HG02588 (cell line): ENCODE measurements at regions not wholly inside any gene's neighbourhood (a gene's known extent, or its start where the extent isn't known, plus 50 kb on each side); places are given as distances from the start of the nearest gene placed in this dataset.
A peak's percentile ranks its signal among the peaks of the same experiment; 100 is the strongest.
"Not testable (repeated sequence)": the region's sequence is repeated elsewhere in the genome, so short reads cannot be mapped to it uniquely, and the experiment has no call there.

Experiments used
- ATAC-seq: cut with Tn5 transposase; IDR thresholded peaks from one replicate; pipeline ENCODE4 v1.9.1; 2021; ENCODE audit warnings: mild to moderate bottlenecking, moderate library complexity; ENCODE audit not compliant: unreplicated experiment

GRCh38 chr3:34046154-34046553 lies 247.7 kb downstream of the PDCD6IP start:
- ATAC-seq: no peak

GRCh38 chr3:34053626-34054025 lies 255.2 kb downstream of the PDCD6IP start:
- no peak for ATAC-seq

- ATAC-seq: peak; percentile 7
Measured at GRCh38 chr3:34056181-34056910, 257.9 kb downstream of the PDCD6IP start.

GRCh38 chr3:34056951-34057390 lies 258.5 kb downstream of the PDCD6IP start:
- peak; percentile 93 for ATAC-seq

DNA sequence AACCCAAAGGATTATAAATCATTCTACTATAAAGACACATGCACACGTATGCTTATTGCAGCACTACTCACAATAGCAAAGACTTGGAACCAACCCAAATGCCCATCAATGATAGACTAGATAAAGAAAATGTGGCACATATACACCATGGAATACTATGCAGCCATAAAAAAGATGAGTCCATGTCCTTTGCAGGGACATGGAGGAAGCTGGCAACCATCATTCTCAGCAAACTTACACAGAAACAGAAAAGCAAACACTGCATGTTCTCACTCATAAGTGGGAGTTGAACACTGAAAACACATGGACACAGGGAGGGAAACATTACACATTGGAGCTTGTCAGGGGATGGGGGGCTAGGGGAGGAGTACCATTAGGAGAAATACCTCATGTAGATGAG lies 262.6 kb downstream of the PDCD6IP start:
- ATAC-seq: not testable (repeated sequence)

DNA sequence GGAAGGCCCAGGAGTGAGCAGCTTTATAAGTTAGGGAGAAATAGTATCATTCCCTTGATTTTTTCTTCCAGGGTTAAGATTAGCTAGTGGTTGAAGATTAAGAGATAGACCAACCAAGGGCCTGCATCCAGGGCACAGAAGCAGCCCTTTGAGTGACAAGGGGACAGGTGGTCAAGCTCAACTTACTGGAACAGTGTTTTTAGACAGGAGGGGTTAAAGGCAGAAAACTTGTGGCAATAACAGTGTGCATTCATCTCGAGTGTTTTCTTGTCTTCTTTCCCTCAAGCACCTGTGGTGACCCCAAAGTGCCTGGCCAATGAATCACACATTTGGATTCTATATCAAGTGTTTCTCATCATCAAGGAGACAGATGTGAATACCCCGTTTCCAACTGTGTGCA lies 267.5 kb downstream of the PDCD6IP start:
- ATAC-seq: no peak

DNA sequence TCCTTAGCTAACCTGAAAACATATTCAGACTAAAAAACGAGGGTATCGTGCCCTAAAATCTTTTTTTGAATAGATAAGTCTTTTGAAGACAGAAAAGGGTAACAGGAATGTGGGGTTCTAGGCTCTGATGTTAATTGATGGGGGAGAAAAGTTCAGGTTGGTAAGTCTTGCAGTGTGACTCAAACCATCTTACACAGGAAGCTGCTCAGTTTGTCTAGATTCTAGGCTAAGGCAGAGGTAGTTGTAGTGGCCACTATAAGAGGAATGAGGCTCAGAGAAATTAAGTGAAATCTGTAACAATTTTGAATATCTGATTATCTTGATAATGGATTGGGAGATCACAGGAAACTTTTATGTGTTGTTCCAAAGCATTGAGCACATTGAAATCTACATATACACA lies 267.9 kb downstream of the PDCD6IP start:
- ATAC-seq: no peak

- ATAC-seq: no peak
Measured at GRCh38 chr3:34066999-34067398, 268.6 kb downstream of the PDCD6IP start.

GRCh38 chr3:34067536-34068051 lies 269.2 kb downstream of the PDCD6IP start:
- no peak for ATAC-seq

- ATAC-seq: no peak
Measured at GRCh38 chr3:34068505-34068904, 270.1 kb downstream of the PDCD6IP start.

- ATAC-seq: no peak
Measured at GRCh38 chr3:34070831-34071585, 272.6 kb downstream of the PDCD6IP start.

DNA sequence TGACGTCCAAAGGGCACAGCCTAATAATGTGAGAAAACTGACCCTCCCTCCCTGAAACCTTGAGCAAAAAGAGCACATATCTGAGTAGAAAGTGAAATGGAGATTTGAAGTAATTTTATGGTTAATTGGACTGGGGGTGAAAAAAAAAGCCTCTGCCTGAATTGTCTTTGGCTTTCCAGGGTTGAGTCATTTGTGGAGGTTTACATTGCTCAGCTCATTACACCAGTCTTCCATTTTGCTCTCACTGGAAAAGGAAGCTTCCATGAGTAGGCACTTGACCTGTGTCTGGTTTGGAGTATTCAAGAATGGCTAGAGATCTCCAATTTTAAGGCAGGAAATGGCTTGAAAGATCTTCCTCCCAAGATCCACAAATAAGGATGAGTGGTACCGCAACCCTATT lies 273.9 kb downstream of the PDCD6IP start:
- ATAC-seq: no peak

DNA sequence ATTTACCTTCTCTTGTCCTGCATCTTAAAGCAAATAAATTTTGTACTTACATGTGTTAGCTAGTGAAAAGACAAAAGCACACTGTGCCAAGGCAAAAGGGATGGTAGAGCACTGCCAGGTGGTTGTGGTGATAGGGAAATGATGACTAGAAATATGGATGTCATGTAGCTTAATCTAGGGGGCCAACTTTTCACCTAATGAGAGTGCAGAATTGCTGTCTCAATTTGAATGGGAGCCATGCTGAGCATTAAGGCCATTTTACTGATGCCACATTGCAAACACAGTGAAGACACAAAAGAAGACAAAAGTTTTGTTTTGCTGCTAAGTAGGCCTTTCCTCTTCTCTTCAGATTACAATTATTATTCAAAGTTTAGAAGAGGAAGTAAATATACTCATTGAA lies 274.7 kb downstream of the PDCD6IP start:
- ATAC-seq: no peak

- ATAC-seq: no peak
Measured at GRCh38 chr3:34073961-34074360, 275.5 kb downstream of the PDCD6IP start.

GRCh38 chr3:34075975-34076374 lies 277.5 kb downstream of the PDCD6IP start:
- ATAC-seq: no peak

- ATAC-seq: no peak
Measured at GRCh38 chr3:34077417-34078195, 279.2 kb downstream of the PDCD6IP start.

GRCh38 chr3:34078418-34078817 lies 280.0 kb downstream of the PDCD6IP start:
- ATAC-seq: no peak

DNA sequence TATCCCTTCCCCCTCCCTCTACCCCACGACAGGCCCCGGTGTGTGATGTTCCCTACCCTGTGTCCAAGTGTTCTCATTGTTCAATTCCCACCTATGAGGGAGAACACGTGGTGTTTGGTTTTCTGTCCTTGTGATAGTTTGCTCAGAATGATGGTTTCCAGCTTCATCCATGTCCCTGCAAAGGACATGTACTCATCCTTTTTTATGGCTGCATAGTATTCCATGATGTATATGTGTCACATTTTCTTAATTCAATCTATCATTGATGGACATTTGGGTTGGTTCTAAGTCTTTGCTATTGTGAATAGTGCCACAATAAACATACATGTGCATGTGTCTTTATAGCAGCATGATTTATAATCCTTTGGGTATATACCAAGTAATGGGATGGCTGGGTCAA lies 281.4 kb downstream of the PDCD6IP start:
- ATAC-seq: not testable (repeated sequence)

DNA sequence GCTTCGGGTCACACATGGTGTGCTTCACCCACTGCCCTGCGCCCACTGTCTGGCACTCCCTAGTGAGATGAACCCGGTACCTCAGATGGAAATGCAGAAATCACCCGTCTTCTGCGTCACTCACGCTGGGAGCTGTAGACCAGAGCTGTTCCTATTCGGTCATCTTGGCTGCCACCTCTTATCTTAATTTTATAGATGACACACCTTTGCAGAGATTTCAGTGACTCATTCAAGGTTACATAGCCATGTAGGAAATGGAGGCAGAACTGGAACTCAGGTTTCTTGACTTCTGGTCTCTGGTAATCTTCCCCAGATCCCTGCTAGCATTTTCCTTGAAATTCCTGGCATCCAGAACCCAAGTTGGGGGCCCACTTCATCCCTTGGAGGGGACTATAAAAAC lies 291.9 kb downstream of the PDCD6IP start:
- not testable (repeated sequence) for ATAC-seq

- ATAC-seq: no peak
Measured at GRCh38 chr3:34090876-34091275, 292.4 kb downstream of the PDCD6IP start.

GRCh38 chr3:34094280-34094679 lies 295.9 kb downstream of the PDCD6IP start:
- ATAC-seq: not testable (repeated sequence)
